ENCODE measurements at regions not wholly inside any gene's neighbourhood (a gene's known extent, or its start where the extent isn't known, plus 50 kb on each side); places are given as distances from the start of the nearest gene placed in this dataset.
A peak's percentile ranks its signal among the peaks of the same experiment; 100 is the strongest.

DNA sequence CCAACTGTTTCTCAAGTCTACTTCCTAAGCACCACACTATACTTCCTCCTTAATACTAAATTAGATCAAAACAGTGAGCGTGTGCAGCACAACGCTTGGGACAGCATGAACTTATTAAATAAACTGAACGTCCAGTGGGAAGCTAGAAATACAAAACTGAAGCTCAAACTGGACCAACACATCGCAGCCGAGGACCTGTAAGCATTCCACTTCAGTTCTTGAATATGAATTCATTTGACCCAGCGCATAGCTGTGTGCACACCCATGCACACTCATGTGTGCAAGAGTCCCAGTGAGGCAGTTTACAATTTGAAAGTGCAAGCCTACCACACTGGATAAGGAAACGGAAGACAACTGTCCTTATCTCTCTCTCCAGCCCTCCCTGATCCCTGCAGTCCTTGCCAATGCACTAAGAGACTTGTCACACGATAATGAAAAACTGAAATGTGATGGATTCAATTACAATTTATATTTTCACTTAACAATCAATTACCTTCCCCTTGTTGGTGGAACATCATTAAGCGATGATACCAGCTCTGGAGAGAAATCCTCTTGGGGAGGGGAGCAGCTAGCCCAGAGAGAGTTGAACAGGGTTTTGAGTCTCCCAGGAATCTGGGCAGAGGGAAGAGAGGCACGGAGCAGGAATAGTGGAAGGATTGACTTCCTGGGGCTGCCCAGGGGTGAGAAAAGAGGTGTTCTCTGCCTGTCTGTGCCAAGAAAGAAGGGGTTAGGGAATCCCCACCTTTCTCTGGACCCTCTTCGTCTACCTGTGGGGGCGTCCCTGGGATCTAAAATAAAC lies 186.5 kb upstream of the KLHL29 start:
- DNase-seq: no peak
- Histone ChIP-seq H3K4me3 (ENCODE audit: insufficient read depth, low read depth, low read length) (no peak overlapping the region), H3K27me3 (ENCODE audit: control insufficient read depth, insufficient read depth, low read length) (no peaks in the 10 kb centered on the region), H3K36me3 (replicated peaks; ENCODE audit: control insufficient read depth, insufficient read depth, low read length) (no peaks in the 10 kb centered on the region)

DNA sequence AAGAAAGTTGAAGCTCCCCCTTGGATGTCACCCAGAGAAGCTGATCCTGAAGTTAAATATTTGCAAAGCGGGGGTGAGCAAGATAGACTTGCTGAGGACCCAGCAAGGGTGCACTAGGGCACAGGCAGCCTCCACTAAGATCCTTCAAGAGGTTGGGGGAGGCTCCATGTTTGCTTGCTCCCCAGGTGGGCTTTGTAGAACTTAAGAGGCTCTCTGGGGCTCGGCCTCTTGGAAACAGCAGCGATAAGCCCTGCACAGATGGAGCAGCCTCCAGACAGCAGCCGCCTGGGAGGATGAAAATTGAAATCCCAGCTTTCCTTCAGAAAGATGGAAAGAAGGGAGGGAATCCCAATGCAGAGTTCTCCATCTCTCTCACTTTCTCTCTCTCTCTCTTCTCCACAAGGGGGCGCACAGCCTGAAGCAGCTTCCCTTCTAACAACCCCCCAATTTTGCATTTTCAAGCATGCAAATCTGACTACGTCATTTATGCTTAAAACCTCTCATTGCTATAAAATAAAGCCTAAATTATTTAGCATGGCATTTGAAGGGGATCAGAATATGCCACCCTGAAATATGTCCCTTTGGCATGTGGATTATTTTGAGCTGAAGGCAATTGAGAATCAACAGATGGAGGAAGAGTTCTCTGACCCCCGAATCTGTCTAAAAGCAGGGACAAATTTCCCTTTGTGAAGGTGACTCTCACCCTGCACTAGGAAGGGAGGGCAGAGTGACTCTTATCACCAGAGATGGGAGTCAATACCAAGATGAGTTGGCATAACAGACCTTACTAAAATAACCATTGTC lies 185.7 kb upstream of the KLHL29 start:
- H3K36me3 ChIP-seq (replicated peaks; ENCODE audit: control insufficient read depth, insufficient read depth, low read length): no peaks in the 10 kb centered on the region
- peak; percentile 47 for DNase-seq
- no peaks in the 10 kb centered on the region for H3K27me3 ChIP-seq (ENCODE audit: control insufficient read depth, insufficient read depth, low read length)
- H3K4me3 ChIP-seq (ENCODE audit: insufficient read depth, low read depth, low read length): no peak overlapping the region

DNA sequence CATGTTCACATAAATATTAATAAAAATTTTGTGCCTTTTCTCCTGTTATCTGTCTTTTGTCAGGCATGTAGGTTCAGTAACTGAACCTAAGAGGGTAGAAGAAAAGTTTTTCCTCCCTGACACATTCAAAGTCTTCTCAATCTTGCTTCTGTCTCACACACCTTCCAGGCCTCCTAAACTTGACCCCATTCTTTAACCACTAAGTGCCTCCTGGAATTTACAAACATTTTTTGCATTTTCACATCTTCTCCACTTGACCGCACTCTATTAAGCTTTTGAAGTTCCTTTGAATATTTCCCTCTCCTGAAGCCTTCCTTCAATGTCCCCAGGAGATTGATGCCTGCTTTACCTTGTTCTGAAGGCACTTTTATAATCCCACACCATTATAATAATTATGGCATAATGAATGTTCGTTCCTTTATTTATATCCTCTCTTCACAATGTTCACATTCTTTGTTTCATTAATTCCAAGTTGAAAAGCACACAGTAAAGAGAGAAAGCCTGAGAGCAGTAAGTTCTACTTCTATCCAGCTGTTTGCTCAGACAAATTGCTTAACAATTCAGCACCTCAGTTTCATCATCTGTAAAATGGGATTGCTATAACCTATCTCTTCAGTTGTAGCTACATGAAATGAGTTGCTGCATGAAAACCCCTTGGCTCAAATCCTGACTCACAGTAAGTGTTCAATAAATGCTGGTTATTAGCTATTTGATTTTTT lies 184.8 kb upstream of the KLHL29 start:
- no peak for DNase-seq
- Histone ChIP-seq H3K36me3 (replicated peaks; ENCODE audit: control insufficient read depth, insufficient read depth, low read length) (no peaks in the 10 kb centered on the region), H3K4me3 (ENCODE audit: insufficient read depth, low read depth, low read length) (no peak overlapping the region), H3K27me3 (ENCODE audit: control insufficient read depth, insufficient read depth, low read length) (no peaks in the 10 kb centered on the region)

DNA sequence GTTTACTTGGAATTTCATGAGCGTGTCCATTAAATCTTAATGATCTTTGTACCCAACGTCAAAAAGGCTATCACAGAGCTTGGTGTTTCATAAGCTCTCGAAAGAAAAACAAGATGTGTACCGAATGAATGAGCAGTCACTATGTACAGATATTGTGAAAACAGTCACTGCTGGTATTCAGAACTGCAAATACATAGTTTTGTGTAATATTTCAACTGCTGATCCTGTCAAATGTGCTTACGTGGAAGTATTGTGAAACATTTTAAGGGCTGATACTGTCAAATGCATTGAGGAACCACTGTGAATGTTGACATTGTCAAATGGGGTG lies 184.2 kb upstream of the KLHL29 start:
- DNase-seq: no peak
- no peaks in the 10 kb centered on the region for H3K36me3 ChIP-seq (replicated peaks; ENCODE audit: control insufficient read depth, insufficient read depth, low read length)
- no peaks in the 10 kb centered on the region for H3K27me3 ChIP-seq (ENCODE audit: control insufficient read depth, insufficient read depth, low read length)
- H3K4me3 ChIP-seq (ENCODE audit: insufficient read depth, low read depth, low read length): no peak overlapping the region

DNA sequence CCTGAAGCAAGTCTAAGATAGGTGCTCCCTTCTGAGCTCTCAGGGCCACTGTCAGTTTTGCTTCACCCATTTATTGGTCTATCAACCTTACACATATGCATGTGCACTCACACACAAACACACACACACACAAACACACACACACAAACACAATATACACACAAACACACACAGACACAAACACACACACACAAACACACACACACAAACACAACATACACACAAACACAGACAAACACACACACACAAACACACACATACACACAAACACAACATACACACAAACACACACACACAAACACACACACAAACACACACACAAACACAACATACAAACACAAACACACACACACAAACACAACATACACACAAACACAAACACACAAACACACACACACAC lies 181.6 kb upstream of the KLHL29 start:
- no peaks in the 10 kb centered on the region for H3K36me3 ChIP-seq (replicated peaks; ENCODE audit: control insufficient read depth, insufficient read depth, low read length)

DNA sequence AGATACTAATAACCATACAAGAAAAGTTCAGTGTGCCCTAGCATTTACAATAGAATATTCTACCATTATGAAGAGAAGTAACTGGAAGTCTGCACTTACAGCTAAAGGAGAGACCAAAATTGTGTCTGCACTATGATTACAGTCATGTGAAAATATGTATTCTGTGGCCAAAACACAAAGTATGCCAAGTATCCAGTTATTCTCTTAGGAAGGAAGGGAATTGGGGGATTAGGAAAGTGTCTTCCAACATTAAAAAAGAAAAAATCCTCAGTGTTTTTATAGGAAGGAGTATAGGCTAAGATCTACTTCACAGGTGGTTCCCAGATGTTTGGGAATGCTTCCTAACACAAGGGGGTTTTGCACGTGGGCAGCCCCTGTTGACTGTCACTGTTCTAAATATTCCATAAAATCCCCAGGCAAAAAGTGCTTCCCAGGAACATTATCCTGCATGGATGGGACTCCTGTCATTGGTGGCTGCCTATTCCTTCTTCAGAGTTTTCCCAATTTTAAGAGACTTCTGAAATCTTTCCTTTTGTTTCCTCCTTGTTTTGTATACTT lies 180.2 kb upstream of the KLHL29 start:
- Histone ChIP-seq H3K4me3 (ENCODE audit: insufficient read depth, low read depth, low read length) (no peak overlapping the region), H3K36me3 (replicated peaks; ENCODE audit: control insufficient read depth, insufficient read depth, low read length) (no peaks in the 10 kb centered on the region), H3K27me3 (ENCODE audit: control insufficient read depth, insufficient read depth, low read length) (no peaks in the 10 kb centered on the region)
- DNase-seq: no peak

More for the DNA sequence above, 181.6 kb upstream of the KLHL29 start:
- no peaks in the 10 kb centered on the region for H3K27me3 ChIP-seq (ENCODE audit: control insufficient read depth, insufficient read depth, low read length)
- DNase-seq: no peak
- H3K4me3 ChIP-seq (ENCODE audit: insufficient read depth, low read depth, low read length): no peak overlapping the region

DNA sequence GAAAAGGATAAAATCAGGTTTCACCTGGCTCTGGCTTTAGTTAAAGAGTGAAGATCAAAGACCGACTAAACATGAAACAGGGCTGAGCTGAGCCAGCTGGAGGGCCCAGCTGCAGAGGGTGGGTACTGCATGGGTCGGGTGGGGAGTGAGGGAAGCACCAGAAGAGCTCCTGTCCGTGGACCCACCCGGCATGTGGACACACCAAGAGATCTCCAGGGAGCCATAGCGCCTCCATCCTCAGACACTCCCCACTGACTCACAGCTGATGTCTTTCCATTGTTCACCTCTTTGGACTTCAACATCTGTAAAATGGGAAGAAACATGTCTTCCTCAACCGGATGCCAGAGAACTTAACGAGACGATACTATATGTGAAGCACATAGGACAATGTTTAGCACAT lies 178.3 kb upstream of the KLHL29 start:
- no peak for DNase-seq
- no peaks in the 10 kb centered on the region for H3K27me3 ChIP-seq (ENCODE audit: control insufficient read depth, insufficient read depth, low read length)
- no peak overlapping the region for H3K4me3 ChIP-seq (ENCODE audit: insufficient read depth, low read depth, low read length)
- no peaks in the 10 kb centered on the region for H3K36me3 ChIP-seq (replicated peaks; ENCODE audit: control insufficient read depth, insufficient read depth, low read length)

DNA sequence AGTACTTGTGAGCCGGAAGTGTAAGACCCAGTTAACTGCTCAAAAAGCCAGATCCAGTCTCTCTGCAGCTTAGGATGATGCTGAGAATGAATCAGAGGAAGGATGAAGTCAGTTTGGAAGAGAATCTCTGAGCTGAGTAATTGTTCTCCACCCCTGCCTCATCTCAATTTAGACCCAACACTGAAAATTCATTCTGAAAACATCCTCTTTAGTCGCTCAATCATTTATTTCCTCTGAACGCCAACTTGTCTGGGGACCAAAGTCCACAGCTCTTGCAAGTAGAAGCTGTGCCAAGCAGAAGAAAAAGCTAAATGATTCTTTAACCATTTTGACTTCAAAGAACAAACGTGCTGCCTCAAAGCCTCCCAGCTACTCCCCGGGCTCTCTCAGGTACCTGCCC lies 177.1 kb upstream of the KLHL29 start:
- H3K36me3 ChIP-seq (replicated peaks; ENCODE audit: control insufficient read depth, insufficient read depth, low read length): no peaks in the 10 kb centered on the region
- H3K27me3 ChIP-seq (ENCODE audit: control insufficient read depth, insufficient read depth, low read length): no peaks in the 10 kb centered on the region
- H3K4me3 ChIP-seq (ENCODE audit: insufficient read depth, low read depth, low read length): no peak overlapping the region
- DNase-seq: no peak

DNA sequence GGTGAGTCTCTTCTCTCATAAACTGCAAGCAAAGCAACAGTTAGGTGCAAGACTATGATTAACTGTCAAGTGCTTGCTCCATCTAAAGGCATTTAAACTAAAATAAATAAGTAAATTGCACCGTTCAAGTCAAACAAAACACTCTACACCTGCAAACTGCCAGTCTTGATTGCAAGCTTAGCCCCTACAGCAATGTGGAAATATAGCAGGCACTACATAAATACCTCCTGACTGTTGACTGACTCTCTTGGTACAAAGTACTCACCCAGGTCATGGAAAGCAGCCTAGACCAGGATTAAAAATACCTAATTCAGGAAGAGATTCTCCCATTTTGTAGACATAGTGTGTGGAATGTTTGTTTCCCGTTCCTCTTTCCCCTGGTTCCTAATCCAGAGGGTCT lies 176.6 kb upstream of the KLHL29 start:
- Histone ChIP-seq H3K27me3 (ENCODE audit: control insufficient read depth, insufficient read depth, low read length) (no peaks in the 10 kb centered on the region), H3K4me3 (ENCODE audit: insufficient read depth, low read depth, low read length) (no peak overlapping the region), H3K36me3 (replicated peaks; ENCODE audit: control insufficient read depth, insufficient read depth, low read length) (no peaks in the 10 kb centered on the region)
- DNase-seq: no peak

DNA sequence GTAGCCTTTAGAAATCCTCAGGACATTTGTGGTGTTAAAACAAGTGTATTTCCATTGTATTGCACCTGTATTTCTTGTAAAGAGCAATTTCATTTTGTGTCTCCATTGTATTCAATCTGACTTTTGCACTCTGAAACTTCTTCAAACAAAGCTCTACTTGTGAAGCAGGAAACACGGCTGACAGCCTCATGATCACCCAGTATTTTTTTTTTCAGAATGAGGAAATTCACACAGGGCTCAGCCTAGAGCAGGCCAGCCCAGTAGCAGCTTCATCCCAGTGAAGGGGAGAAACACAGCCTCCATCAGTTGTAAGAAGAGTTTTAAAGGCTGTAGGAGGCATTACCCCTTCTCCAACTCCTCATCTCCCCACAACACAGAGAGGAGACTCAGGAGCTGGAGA lies 175.9 kb upstream of the KLHL29 start:
- Histone ChIP-seq H3K36me3 (replicated peaks; ENCODE audit: control insufficient read depth, insufficient read depth, low read length) (no peaks in the 10 kb centered on the region), H3K4me3 (ENCODE audit: insufficient read depth, low read depth, low read length) (no peak overlapping the region), H3K27me3 (ENCODE audit: control insufficient read depth, insufficient read depth, low read length) (no peaks in the 10 kb centered on the region)
- no peak for DNase-seq

DNA sequence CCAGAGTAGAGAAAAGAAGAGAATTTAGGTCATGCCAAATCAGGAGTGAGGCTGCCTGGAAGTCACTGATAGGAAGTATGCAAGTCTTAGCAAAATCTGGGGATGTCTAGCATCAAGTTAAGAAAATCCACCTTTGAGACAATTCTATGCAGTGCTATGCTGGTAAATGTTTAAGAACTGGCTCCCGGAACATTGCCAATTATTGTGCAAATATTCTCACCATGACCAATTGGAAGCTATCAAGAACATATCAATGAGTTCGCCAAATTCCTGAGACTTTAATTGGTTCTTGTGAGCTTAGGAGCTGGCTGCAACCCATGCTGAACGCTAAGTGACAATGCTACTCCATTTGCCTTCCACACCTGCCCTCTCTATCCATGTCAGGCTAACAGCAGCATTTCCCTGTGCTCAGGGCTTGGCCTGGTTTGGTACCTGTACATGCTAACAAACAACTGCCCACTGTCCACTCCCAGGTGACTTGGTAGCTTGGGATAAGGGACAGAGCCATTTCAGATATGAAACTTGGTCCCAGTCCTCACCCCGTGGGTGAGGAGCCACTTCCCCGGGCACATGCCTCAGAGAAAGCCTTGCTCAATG lies 172.9 kb upstream of the KLHL29 start:
- no peak for DNase-seq
- Histone ChIP-seq H3K36me3 (replicated peaks; ENCODE audit: control insufficient read depth, insufficient read depth, low read length) (no peaks in the 10 kb centered on the region), H3K27me3 (ENCODE audit: control insufficient read depth, insufficient read depth, low read length) (no peaks in the 10 kb centered on the region), H3K4me3 (ENCODE audit: insufficient read depth, low read depth, low read length) (no peak overlapping the region)

DNA sequence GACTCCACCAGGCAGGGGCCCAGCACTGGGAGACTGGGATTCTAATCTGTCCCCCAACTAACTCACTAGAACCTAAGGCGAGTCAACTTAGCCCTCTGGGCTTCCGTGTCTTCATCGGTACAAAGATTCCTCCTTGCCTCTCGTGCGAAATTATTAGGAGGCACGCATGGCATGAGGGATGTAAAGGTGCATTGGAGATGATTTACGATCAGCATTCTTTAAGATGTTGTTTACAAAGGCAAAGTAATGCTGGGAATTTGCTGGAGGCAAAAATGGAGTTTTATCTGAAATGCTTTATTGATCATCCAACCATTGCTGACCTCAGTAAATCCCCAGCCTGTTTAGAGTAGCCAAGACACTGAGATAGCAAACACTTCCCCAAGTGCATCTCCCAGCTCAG lies 171.8 kb upstream of the KLHL29 start:
- no peak for DNase-seq
- no peaks in the 10 kb centered on the region for H3K36me3 ChIP-seq (replicated peaks; ENCODE audit: control insufficient read depth, insufficient read depth, low read length)
- no peaks in the 10 kb centered on the region for H3K27me3 ChIP-seq (ENCODE audit: control insufficient read depth, insufficient read depth, low read length)
- H3K4me3 ChIP-seq (ENCODE audit: insufficient read depth, low read depth, low read length): no peak overlapping the region

DNA sequence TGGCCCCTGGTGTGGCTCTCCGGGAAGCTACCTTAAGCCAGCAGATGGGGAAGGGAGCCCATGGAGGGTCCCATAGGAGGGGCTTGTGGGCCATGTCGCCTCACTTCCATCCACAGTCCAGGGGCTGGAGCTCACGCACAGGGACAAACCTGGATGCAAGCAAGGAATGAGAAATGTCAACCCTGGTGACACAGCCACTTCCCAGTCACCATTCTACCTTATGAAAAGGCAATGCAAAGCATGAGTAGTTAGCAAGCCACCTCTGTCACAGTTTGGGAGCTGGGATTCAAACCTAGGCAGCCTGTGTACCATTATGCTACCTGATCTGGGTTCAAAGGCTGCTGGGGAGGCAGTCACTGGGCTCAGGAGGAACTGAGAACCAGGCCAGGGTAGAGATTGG lies 170.0 kb upstream of the KLHL29 start:
- Histone ChIP-seq H3K4me3 (ENCODE audit: insufficient read depth, low read depth, low read length) (no peak overlapping the region), H3K36me3 (replicated peaks; ENCODE audit: control insufficient read depth, insufficient read depth, low read length) (no peaks in the 10 kb centered on the region), H3K27me3 (ENCODE audit: control insufficient read depth, insufficient read depth, low read length) (no peaks in the 10 kb centered on the region)
- DNase-seq: no peak

DNA sequence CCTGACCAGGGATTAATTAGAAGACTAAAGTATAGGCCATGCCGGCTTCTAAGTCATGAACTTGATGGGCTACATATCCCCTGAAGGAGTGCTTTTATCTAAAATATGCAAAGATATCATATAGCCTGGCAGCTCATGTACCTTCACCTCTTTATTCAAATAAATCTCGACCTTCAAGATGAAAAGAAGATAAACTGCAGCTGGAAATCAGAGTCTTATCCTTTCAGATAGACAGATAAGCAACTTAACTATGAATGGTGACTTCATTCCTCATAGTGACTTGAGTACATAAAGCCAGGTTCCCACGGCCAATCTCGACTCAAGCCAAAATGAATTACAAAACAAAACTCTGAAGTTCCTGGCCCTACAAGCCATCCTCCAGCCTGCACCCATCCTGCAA lies 165.3 kb upstream of the KLHL29 start:
- no peaks in the 10 kb centered on the region for H3K27me3 ChIP-seq (ENCODE audit: control insufficient read depth, insufficient read depth, low read length)
- H3K4me3 ChIP-seq (ENCODE audit: insufficient read depth, low read depth, low read length): no peak overlapping the region
- no peak for DNase-seq
- H3K36me3 ChIP-seq (replicated peaks; ENCODE audit: control insufficient read depth, insufficient read depth, low read length): no peaks in the 10 kb centered on the region

Measured in H7 (cell line).